GM12878 (cell line): ENCODE measurements at regions not wholly inside any gene's neighbourhood (a gene's known extent, or its start where the extent isn't known, plus 50 kb on each side); places are given as distances from the start of the nearest gene placed in this dataset.
A peak's percentile ranks its signal among the peaks of the same experiment; 100 is the strongest.

Source experiments
- ATF7 ChIP-seq: fragments of 450-650 bp; IDR thresholded peaks from 2 replicates; pipeline ENCODE4 v1.6.1; 2016; ENCODE audit warnings: low read depth, mild to moderate bottlenecking
- BHLHE40 ChIP-seq, 2 experiments: fragments of 450-650 bp in 1 of 2; IDR thresholded peaks; 2 replicates each; pipeline ENCODE4 v1.6.1; 2011 to 2017; ENCODE audit warnings: low read depth in 2 of 2, borderline replicate concordance in 1 of 2, improper control_type of control experiment in 1 of 2, low read length in 1 of 2, mild to moderate bottlenecking in 1 of 2
- BMI1 ChIP-seq: fragments of 450-650 bp; IDR thresholded peaks from 2 replicates; pipeline ENCODE4 v1.6.1; 2016; ENCODE audit warnings: mild to moderate bottlenecking, moderate library complexity, borderline replicate concordance
- DPF2 ChIP-seq: fragments of 450-650 bp; IDR thresholded peaks from 2 replicates; pipeline ENCODE4 v1.6.1; 2017; ENCODE audit warnings: mild to moderate bottlenecking
- E2F8 ChIP-seq: fragments of 450-650 bp; IDR thresholded peaks from 2 replicates; pipeline ENCODE4 v1.6.1; 2018; ENCODE audit warnings: mild to moderate bottlenecking, low read depth, moderate library complexity; ENCODE audit not compliant: partially characterized antibody
- ELK1 ChIP-seq: IDR thresholded peaks from 2 replicates; pipeline ENCODE4 v1.6.1; 2012; ENCODE audit warnings: low read depth, low read length, improper control_type of control experiment
- EP300 ChIP-seq, 2 experiments: fragments of 150-350 bp in 1 of 2; IDR thresholded peaks; 2 replicates each; pipeline ENCODE4 v1.6.1; 2011 to 2012; ENCODE audit warnings: low read depth in 2 of 2, low read length in 2 of 2, borderline replicate concordance in 1 of 2, improper control_type of control experiment in 1 of 2, inconsistent platforms in 1 of 2; ENCODE audit not compliant: control insufficient read depth in 1 of 2
- ESRRA ChIP-seq: IDR thresholded peaks from 2 replicates; pipeline ENCODE4 v1.6.1; 2012; ENCODE audit warnings: mild to moderate bottlenecking, low read length, improper control_type of control experiment
- ETV6 ChIP-seq, 2 experiments: fragments of 450-650 bp in 1 of 2; IDR thresholded peaks in 1 of 2; conservative IDR thresholded peaks in 1 of 2; 2 replicates each; pipeline ENCODE4 v1.6.1; 2014; ENCODE audit warnings: antibody characterized with exemption in 1 of 2, borderline replicate concordance in 1 of 2, low read depth in 1 of 2, mild to moderate bottlenecking in 1 of 2, moderate library complexity in 1 of 2
- HCFC1 ChIP-seq: fragments of 150-350 bp; IDR thresholded peaks from 2 replicates; pipeline ENCODE4 v1.6.1; 2014; ENCODE audit warnings: low read length
- KDM1A ChIP-seq: fragments of 200-600 bp; sonication (generic); IDR thresholded peaks from 2 replicates; pipeline ENCODE4 v1.6.1; 2016; ENCODE audit warnings: borderline replicate concordance
- MEF2A ChIP-seq: IDR thresholded peaks from 2 replicates; pipeline ENCODE4 v1.6.1; 2011; ENCODE audit warnings: low read depth, mild to moderate bottlenecking, low read length, moderate library complexity; ENCODE audit not compliant: insufficient read depth
- MTA2 ChIP-seq: fragments of 450-650 bp; IDR thresholded peaks from 2 replicates; pipeline ENCODE4 v1.6.1; 2016; ENCODE audit warnings: low read depth, mild to moderate bottlenecking, moderate library complexity
- NBN ChIP-seq: fragments of 450-650 bp; IDR thresholded peaks from 2 replicates; pipeline ENCODE4 v1.6.1; 2016
- NFIC ChIP-seq: IDR thresholded peaks from 2 replicates; pipeline ENCODE4 v1.6.1; 2012; ENCODE audit warnings: low read depth, mild to moderate bottlenecking, inconsistent platforms, low read length, moderate library complexity
- NR2F1 ChIP-seq: fragments of 450-650 bp; conservative IDR thresholded peaks from 2 replicates; pipeline ENCODE4 v1.6.1; 2017; ENCODE audit warnings: mild to moderate bottlenecking
- SKIL ChIP-seq: fragments of 450-650 bp; IDR thresholded peaks from 2 replicates; pipeline ENCODE4 v1.6.1; 2017; ENCODE audit warnings: mild to moderate bottlenecking, low read depth, inconsistent platforms; ENCODE audit not compliant: poor library complexity, severe bottlenecking
- SMAD5 ChIP-seq: IDR thresholded peaks from 2 replicates; pipeline ENCODE4 v1.6.1; 2016; ENCODE audit warnings: antibody characterized with exemption, low read depth
- SMARCA5 ChIP-seq: fragments of 450-650 bp; IDR thresholded peaks from 2 replicates; pipeline ENCODE4 v1.6.1; 2017; ENCODE audit warnings: mild to moderate bottlenecking
- SPI1 ChIP-seq: IDR thresholded peaks from 2 replicates; pipeline ENCODE4 v1.6.1; 2011; ENCODE audit warnings: low read depth, mild to moderate bottlenecking, low read length, moderate library complexity, borderline replicate concordance; ENCODE audit not compliant: insufficient read depth
- SREBF1 ChIP-seq: IDR thresholded peaks from 2 replicates; pipeline ENCODE4 v1.6.1; 2012; ENCODE audit warnings: mild to moderate bottlenecking, low read length
- TCF7 ChIP-seq: IDR thresholded peaks from 2 replicates; pipeline ENCODE4 v1.6.1; 2014; ENCODE audit warnings: antibody characterized with exemption, borderline replicate concordance
- ZBTB11 ChIP-seq: fragments of 450-650 bp; formaldehyde crosslinking; IDR thresholded peaks from 2 replicates; pipeline ENCODE4 v1.5.0; 2022; ENCODE audit warnings: mild to moderate bottlenecking, missing genetic modification characterization

- TF ChIP-seq TCF7 (peak; percentile 87), SKIL (peak; percentile 55), BMI1 (peak; percentile 78), MEF2A (0 out of 2 replicates have a peak, but pooled peaks have one; percentile 45), ESRRA (no peak), SPI1 (peak; percentile 95), EP300 (IDR thresholded peaks at IDR 0.05; ENCODE audit: borderline replicate concordance in 1 of 2, control insufficient read depth in 1 of 2, low read depth in 2 of 2, low read length in 2 of 2) (peak; percentile 24 to 70; a peak in 3 of 4 replicates), SMARCA5 (no peak), NFIC (peak; percentile 75; the same call in 1 of the 2 replicates), KDM1A (no peak), SREBF1 (no peak), HCFC1 (no peak), E2F8 (peak; percentile 32), DPF2 (peak; percentile 90), MTA2 (peak; percentile 98), ZBTB11 (CRISPR knock-in tag) (no peak), ETV6 (conservative IDR thresholded peaks at IDR 0.05 in 1 of 2, IDR thresholded peaks at IDR 0.05 in 1 of 2; ENCODE audit: borderline replicate concordance in 1 of 2, low read depth in 1 of 2) (peak in 1 of 2 experiments; percentile 83; a peak in 2 of 4 replicates), NBN (peak; percentile 63), NR2F1 (peak; percentile 54; the same call in 1 of the 2 replicates), SMAD5 (no peak), BHLHE40 (IDR thresholded peaks at IDR 0.05; ENCODE audit: borderline replicate concordance in 1 of 2, low read depth in 2 of 2, low read length in 1 of 2) (peak; percentile 69 to 82; a peak in 3 of 4 replicates), ATF7 (peak; percentile 78), ELK1 (no peak)
These were observed 114.5 kb downstream of the PHLDA1 start (continued) for GRCh38 chr12:75917083-75917482.
